ENCODE measurements at regions not wholly inside any gene's neighbourhood (a gene's known extent, or its start where the extent isn't known, plus 50 kb on each side); places are given as distances from the start of the nearest gene placed in this dataset.
"Not testable (repeated sequence)": the region's sequence is repeated elsewhere in the genome, so short reads cannot be mapped to it uniquely, and the experiment has no call there.

- DNase-seq = no peak
Measured at GRCh38 chr18:1425679-1426078, 521.0 kb downstream of the ADCYAP1 start.

GRCh38 chr18:1435487-1435886, 530.8 kb downstream of the ADCYAP1 start:
- no peak for DNase-seq

GRCh38 chr18:1436199-1436598, 531.5 kb downstream of the ADCYAP1 start:
- no peak for DNase-seq

- no peak for DNase-seq
Measured at GRCh38 chr18:1438458-1438910, 533.8 kb downstream of the ADCYAP1 start.

- DNase-seq = no peak
Measured at GRCh38 chr18:1438967-1439366, 534.3 kb downstream of the ADCYAP1 start.

GRCh38 chr18:1444062-1444461, 539.4 kb downstream of the ADCYAP1 start:
- not testable (repeated sequence) for DNase-seq

GRCh38 chr18:1446765-1447164, 542.1 kb downstream of the ADCYAP1 start:
- no peak for DNase-seq

- no peak for DNase-seq
Measured at GRCh38 chr18:1452821-1453220, 548.1 kb downstream of the ADCYAP1 start.

GRCh38 chr18:1455605-1456004, 550.9 kb downstream of the ADCYAP1 start:
- DNase-seq = no peak

GRCh38 chr18:1458547-1458946, 553.9 kb downstream of the ADCYAP1 start:
- no peak for DNase-seq

GRCh38 chr18:1463981-1464380, 559.3 kb downstream of the ADCYAP1 start:
- DNase-seq = no peak

- no peak for DNase-seq
Measured at GRCh38 chr18:1464444-1465217, 560.0 kb downstream of the ADCYAP1 start.

- DNase-seq = no peak
Measured at GRCh38 chr18:1466035-1466434, 561.4 kb downstream of the ADCYAP1 start.

GRCh38 chr18:1467461-1467964, 562.8 kb downstream of the ADCYAP1 start:
- no peak for DNase-seq

GRCh38 chr18:1468550-1468949, 563.9 kb downstream of the ADCYAP1 start:
- DNase-seq = no peak

GRCh38 chr18:1475867-1476266, 571.2 kb downstream of the ADCYAP1 start:
- no peak for DNase-seq

GRCh38 chr18:1480309-1480708, 575.6 kb downstream of the ADCYAP1 start:
- no peak for DNase-seq

- DNase-seq = no peak
Measured at GRCh38 chr18:1481577-1481976, 576.9 kb downstream of the ADCYAP1 start.

- no peak for DNase-seq
Measured at GRCh38 chr18:1483385-1483784, 578.7 kb downstream of the ADCYAP1 start.

GRCh38 chr18:1487457-1487856, 582.8 kb downstream of the ADCYAP1 start:
- DNase-seq = no peak

GRCh38 chr18:1488394-1488793, 583.7 kb downstream of the ADCYAP1 start:
- DNase-seq = no peak

GRCh38 chr18:1488957-1489356, 584.3 kb downstream of the ADCYAP1 start:
- no peak for DNase-seq

GRCh38 chr18:1495387-1495786, 590.7 kb downstream of the ADCYAP1 start:
- DNase-seq = no peak

GRCh38 chr18:1496096-1496495, 591.4 kb downstream of the ADCYAP1 start:
- DNase-seq = no peak

- no peak for DNase-seq
Measured at GRCh38 chr18:1498216-1498615, 593.5 kb downstream of the ADCYAP1 start.
